IMR-90 (cell line): ENCODE measurements at regions not wholly inside any gene's neighbourhood (a gene's known extent, or its start where the extent isn't known, plus 50 kb on each side); places are given as distances from the start of the nearest gene placed in this dataset.

Source experiments
- ATAC-seq: fragments of 200-7000 bp; cut with Tn5 transposase; 2 replicates; pipeline ENCODE4 v1.9.1; 2020; ENCODE audit warnings: low read depth, mild to moderate bottlenecking, moderate library complexity
- BruUV-seq: library from RNA; stranded (reverse); fragments of 400-500 nt; replicated peaks from 2 replicates; lab custom pipeline; 2021; lab: Mats Ljungman, UMichigan
- CTCF ChIA-PET: fragments of 300-600 bp; formaldehyde crosslinking; extraction: SDS; loops from one replicate; lab custom pipeline; 2021; ENCODE audit warnings: antibody characterized with exemption; lab: Yijun Ruan, JAX
- POLR2A ChIA-PET: fragments of 300-600 bp; sonication (Branson Sonifier 250); formaldehyde crosslinking; loops from one replicate; lab custom pipeline; 2022; ENCODE audit warnings: antibody characterized with exemption; ENCODE audit not compliant: unreplicated experiment; lab: Charles Lee
- DNase-seq: peaks from one replicate; pipeline ENCODE4 v3.0.0; 2013
- H2AFZ ChIP-seq: replicated peaks from 2 replicates; pipeline ENCODE3; 2013; ENCODE audit warnings: low read length, mild to moderate bottlenecking; ENCODE audit not compliant: poor library complexity
- H2AK5ac ChIP-seq: 2 replicates; pipeline ENCODE4 v1.6.1; 2013; ENCODE audit warnings: low read depth, low read length, inconsistent platforms
- H2AK9ac ChIP-seq: replicated peaks from 2 replicates; pipeline ENCODE3; 2013; ENCODE audit warnings: mild to moderate bottlenecking, low read depth, low read length, moderate library complexity; ENCODE audit not compliant: poor library complexity
- H2BK120ac ChIP-seq: 2 replicates; pipeline ENCODE4 v1.6.1; 2013; ENCODE audit warnings: low read depth, low read length, inconsistent platforms
- H2BK15ac ChIP-seq: 3 replicates; pipeline ENCODE4 v1.6.1; 2013; ENCODE audit warnings: low read depth, low read length, inconsistent platforms
- H2BK20ac ChIP-seq: 2 replicates; pipeline ENCODE4 v1.6.1; 2013; ENCODE audit warnings: low read depth, mild to moderate bottlenecking, inconsistent platforms, low read length, moderate library complexity
- H2BK5ac ChIP-seq: 2 replicates; pipeline ENCODE4 v1.6.1; 2013; ENCODE audit warnings: mild to moderate bottlenecking, low read depth, low read length, inconsistent platforms; ENCODE audit not compliant: poor library complexity, severe bottlenecking
- H3K14ac ChIP-seq: replicated peaks from 2 replicates; pipeline ENCODE4 v1.6.1; 2013; ENCODE audit warnings: low read depth, low read length, inconsistent platforms
- H3K18ac ChIP-seq: 2 replicates; pipeline ENCODE4 v1.6.1; 2013; ENCODE audit warnings: low read depth, low read length, control low read depth
- H3K23ac ChIP-seq: 2 replicates; pipeline ENCODE4 v1.6.1; 2013; ENCODE audit warnings: low read depth, low read length, inconsistent platforms
- H3K27ac ChIP-seq: 2 replicates; pipeline ENCODE4 v1.5.1; 2013; ENCODE audit warnings: mild to moderate bottlenecking, control low read depth, low read length; ENCODE audit not compliant: insufficient read depth
- H3K27me3 ChIP-seq: 2 replicates; pipeline ENCODE4 v1.6.1; 2013; ENCODE audit warnings: low read length; ENCODE audit not compliant: control insufficient read depth, insufficient read depth
- H3K36me3 ChIP-seq: 2 replicates; pipeline ENCODE4 v1.6.1; 2013; ENCODE audit warnings: low read length, mixed read lengths; ENCODE audit not compliant: control insufficient read depth, insufficient read depth
- H3K4ac ChIP-seq: 2 replicates; pipeline ENCODE4 v1.6.1; 2013; ENCODE audit warnings: low read depth, low read length, inconsistent platforms
- H3K4me1 ChIP-seq: 2 replicates; pipeline ENCODE4 v1.6.1; 2013; ENCODE audit warnings: low read length, mixed read lengths; ENCODE audit not compliant: control insufficient read depth, insufficient read depth
- H3K4me2 ChIP-seq: 2 replicates; pipeline ENCODE4 v1.6.1; 2013; ENCODE audit warnings: low read depth, mild to moderate bottlenecking, control low read depth, low read length, moderate library complexity
- H3K4me3 ChIP-seq: 2 replicates; pipeline ENCODE4 v1.5.1; 2013; ENCODE audit warnings: low read depth, mild to moderate bottlenecking, control low read depth, low read length, moderate library complexity; ENCODE audit not compliant: insufficient read depth
- H3K56ac ChIP-seq: 2 replicates; pipeline ENCODE4 v1.6.1; 2013; ENCODE audit warnings: low read length, inconsistent platforms; ENCODE audit not compliant: insufficient read depth; ENCODE audit errors: extremely low read depth
- H3K79me1 ChIP-seq, 2 experiments: 2 replicates each; pipeline ENCODE4 v1.6.1; 2013; ENCODE audit warnings: low read length in 2 of 2, inconsistent platforms in 1 of 2, low read depth in 1 of 2
- H3K9ac ChIP-seq: 2 replicates; pipeline ENCODE4 v1.6.1; 2013; ENCODE audit warnings: low read depth, low read length, control low read depth
- H3K9me1 ChIP-seq: 2 replicates; pipeline ENCODE4 v1.6.1; 2013; ENCODE audit warnings: low read length, inconsistent platforms; ENCODE audit not compliant: insufficient read depth
- H3K9me3 ChIP-seq: 2 replicates; pipeline ENCODE4 v1.6.1; 2013; ENCODE audit warnings: low read length; ENCODE audit not compliant: control insufficient read depth, insufficient read depth
- H4K20me1 ChIP-seq: 2 replicates; pipeline ENCODE4 v1.6.1; 2013; ENCODE audit warnings: low read length, inconsistent platforms; ENCODE audit not compliant: insufficient read depth
- H4K5ac ChIP-seq: 2 replicates; pipeline ENCODE4 v1.6.1; 2013; ENCODE audit warnings: mild to moderate bottlenecking, low read depth, low read length, control low read depth
- H4K8ac ChIP-seq, 2 experiments: 2 replicates each; pipeline ENCODE4 v1.6.1; 2013; ENCODE audit warnings: low read depth in 2 of 2, low read length in 2 of 2, control low read depth in 1 of 2, inconsistent platforms in 1 of 2
- H4K91ac ChIP-seq: 2 replicates; pipeline ENCODE4 v1.6.1; 2013; ENCODE audit warnings: low read depth, low read length, inconsistent platforms; ENCODE audit not compliant: insufficient read depth
- BHLHE40 ChIP-seq: fragments of 150-350 bp; IDR thresholded peaks from 2 replicates; pipeline ENCODE4 v1.6.1; 2016; ENCODE audit warnings: mild to moderate bottlenecking, low read depth, low read length
- CEBPB ChIP-seq: IDR thresholded peaks from 2 replicates; pipeline ENCODE4 v1.6.1; 2012; ENCODE audit warnings: low read depth, low read length, improper control_type of control experiment
- CHD1 ChIP-seq: IDR thresholded peaks from 2 replicates; pipeline ENCODE4 v1.6.1; 2012; ENCODE audit warnings: low read depth, low read length, improper control_type of control experiment
- FOS ChIP-seq: fragments of 150-350 bp; IDR thresholded peaks from 2 replicates; pipeline ENCODE4 v1.6.1; 2016; ENCODE audit warnings: low read depth, low read length
- MAFK ChIP-seq: IDR thresholded peaks from 2 replicates; pipeline ENCODE4 v1.6.1; 2012; ENCODE audit warnings: low read depth, low read length, improper control_type of control experiment
- MAZ ChIP-seq: IDR thresholded peaks from 2 replicates; pipeline ENCODE4 v1.6.1; 2012; ENCODE audit warnings: low read depth, mild to moderate bottlenecking, low read length, improper control_type of control experiment, moderate library complexity, borderline replicate concordance
- MXI1 ChIP-seq: IDR thresholded peaks from 2 replicates; pipeline ENCODE4 v1.6.1; 2012; ENCODE audit warnings: low read depth, mild to moderate bottlenecking, low read length, moderate library complexity, borderline replicate concordance
- NFE2L2 ChIP-seq: fragments of 150-350 bp; IDR thresholded peaks from 2 replicates; pipeline ENCODE4 v1.6.1; 2016; ENCODE audit warnings: low read depth, mild to moderate bottlenecking, low read length
- POLR2A ChIP-seq: IDR thresholded peaks from 2 replicates; pipeline ENCODE4 v1.6.1; 2012; ENCODE audit warnings: mild to moderate bottlenecking, low read depth, low read length
- RCOR1 ChIP-seq: IDR thresholded peaks from 2 replicates; pipeline ENCODE4 v1.6.1; 2012; ENCODE audit warnings: mild to moderate bottlenecking, low read length, improper control_type of control experiment; ENCODE audit not compliant: insufficient replicate concordance
- RFX5 ChIP-seq: IDR thresholded peaks from 2 replicates; pipeline ENCODE4 v1.8.0; 2012; ENCODE audit warnings: low read depth, mild to moderate bottlenecking, low read length, moderate library complexity
- SMC3 ChIP-seq: fragments of 150-350 bp; IDR thresholded peaks from 2 replicates; pipeline ENCODE4 v1.6.1; 2016; ENCODE audit warnings: low read depth, mild to moderate bottlenecking, antibody characterized with exemption, low read length, moderate library complexity
- WGBS, 2 experiments: methylation state at CpG; one replicate each; pipeline versions ENCODE4 v1.1.5 to v1.1.7; 2013; ENCODE audit warnings: missing lambda C conversion rate in 2 of 2; ENCODE audit not compliant: insufficient read length in 1 of 2; ENCODE audit errors: extremely low coverage in 2 of 2; 5-methylcytosine and 5-hydroxymethylcytosine counted together
- dilution Hi-C: fragments of 300-500 bp; cut with HindIII; formaldehyde crosslinking; loops from one replicate; pipeline ENCODE4 v1.14.3; 2018; ENCODE audit warnings: low sequenced_read_pairs; ENCODE audit not compliant: unreplicated experiment
- in situ Hi-C: fragments of 300-500 bp; cut with MboI; formaldehyde crosslinking; loops from 3 replicates; pipeline ENCODE4 v1.14.3; 2019; ENCODE audit warnings: low sequenced_read_pairs, inconsistent platforms, mixed read lengths
- intact Hi-C: fragments of 100-400 bp; cut with micrococcal nuclease; formaldehyde crosslinking; loops from 2 replicates; pipeline ENCODE4 v1.10.0; 2022
- TF ChIP-seq, protein P1 (sequence below): fragments of 150-350 bp; IDR thresholded peaks from 2 replicates; pipeline ENCODE4 v1.6.1; 2017; ENCODE audit warnings: mild to moderate bottlenecking, antibody characterized with exemption, low read length, low read depth
- TF ChIP-seq, protein P2 (sequence below): fragments of 150-350 bp; IDR thresholded peaks from 2 replicates; pipeline ENCODE4 v1.6.1; 2016; ENCODE audit warnings: low read depth, mild to moderate bottlenecking, low read length, moderate library complexity, borderline replicate concordance
- TF ChIP-seq, protein P3 (sequence below): conservative IDR thresholded peaks from 2 replicates; pipeline ENCODE4 v1.5.1; 2012; ENCODE audit warnings: mild to moderate bottlenecking, low read depth, low read length, improper control_type of control experiment

DNA sequence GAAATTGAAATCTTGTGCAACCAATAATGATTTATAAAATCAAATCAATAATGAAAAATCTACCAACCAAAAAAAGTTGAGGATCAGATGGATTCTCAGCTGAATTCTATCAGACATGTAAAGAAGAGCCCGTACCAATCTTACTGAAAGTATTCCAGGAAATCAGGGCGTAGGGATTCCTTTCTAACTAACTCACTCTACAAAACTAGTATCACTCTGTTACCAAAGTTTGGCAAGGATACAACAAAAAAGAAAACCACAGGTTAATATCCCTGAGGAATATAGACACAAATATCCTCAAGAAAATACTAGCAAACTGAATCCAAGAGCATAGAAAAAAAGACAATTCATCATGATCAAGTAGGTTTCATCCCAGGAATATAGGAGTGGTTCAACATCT, 52.8 kb upstream of the ADGRL4 start:
- Histone ChIP-seq H3K27ac (no peak overlapping the region), H3K36me3 (no peaks in the 10 kb centered on the region), H3K56ac (no peak overlapping the region), H3K9me3 (no peaks in the 10 kb centered on the region; the same call in 1 of the 2 replicates), H3K4me3 (no peak overlapping the region), H2BK5ac (no peak overlapping the region), H2AK5ac (no peak overlapping the region), H4K5ac (no peak overlapping the region), H2BK20ac (no peak overlapping the region), H3K4ac (no peak overlapping the region), H3K27me3 (no peaks in the 10 kb centered on the region), H4K91ac (no peak overlapping the region), H3K14ac (no peak overlapping the region), H3K18ac (no peak overlapping the region), H3K23ac (no peak overlapping the region), H3K79me1 (no peaks in the 10 kb centered on the region), H4K20me1 (no peaks in the 10 kb centered on the region), H3K4me2 (no peak overlapping the region), H2BK15ac (no peak overlapping the region), H2AK9ac (no peak overlapping the region), H3K9ac (no peak overlapping the region), H3K9me1 (no peaks in the 10 kb centered on the region), H3K4me1 (no peaks in the 10 kb centered on the region), H4K8ac (no peak overlapping the region), H2BK120ac (no peak overlapping the region), H2AFZ (no peak overlapping the region)
- peak; percentile 14 for DNase-seq
- BruUV-seq: no TSS peak
- in situ Hi-C loops: no loop called here
- CTCF ChIA-PET: interaction anchor here (0.6 kb wide), 1 partner anchor 369 kb away, joined by 3 read pairs; no protein-coding TSS in a partner anchor
- POLR2A ChIA-PET: no interaction called here
- no peak for ATAC-seq
- TF ChIP-seq RCOR1 (no peak), FOS (no peak), MAZ (no peak), NFE2L2 (no peak), MXI1 (no peak), MAFK (no peak), CHD1 (no peak), RFX5 (no peak), POLR2A (no peak), BHLHE40 (no peak), SMC3 (no peak), CEBPB (no peak)
- TF ChIP-seq, protein P1, sequence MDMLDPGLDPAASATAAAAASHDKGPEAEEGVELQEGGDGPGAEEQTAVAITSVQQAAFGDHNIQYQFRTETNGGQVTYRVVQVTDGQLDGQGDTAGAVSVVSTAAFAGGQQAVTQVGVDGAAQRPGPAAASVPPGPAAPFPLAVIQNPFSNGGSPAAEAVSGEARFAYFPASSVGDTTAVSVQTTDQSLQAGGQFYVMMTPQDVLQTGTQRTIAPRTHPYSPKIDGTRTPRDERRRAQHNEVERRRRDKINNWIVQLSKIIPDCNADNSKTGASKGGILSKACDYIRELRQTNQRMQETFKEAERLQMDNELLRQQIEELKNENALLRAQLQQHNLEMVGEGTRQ: no peak
- TF ChIP-seq, protein P2, sequence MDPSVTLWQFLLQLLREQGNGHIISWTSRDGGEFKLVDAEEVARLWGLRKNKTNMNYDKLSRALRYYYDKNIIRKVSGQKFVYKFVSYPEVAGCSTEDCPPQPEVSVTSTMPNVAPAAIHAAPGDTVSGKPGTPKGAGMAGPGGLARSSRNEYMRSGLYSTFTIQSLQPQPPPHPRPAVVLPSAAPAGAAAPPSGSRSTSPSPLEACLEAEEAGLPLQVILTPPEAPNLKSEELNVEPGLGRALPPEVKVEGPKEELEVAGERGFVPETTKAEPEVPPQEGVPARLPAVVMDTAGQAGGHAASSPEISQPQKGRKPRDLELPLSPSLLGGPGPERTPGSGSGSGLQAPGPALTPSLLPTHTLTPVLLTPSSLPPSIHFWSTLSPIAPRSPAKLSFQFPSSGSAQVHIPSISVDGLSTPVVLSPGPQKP: no peak
- TF ChIP-seq, protein P3, sequence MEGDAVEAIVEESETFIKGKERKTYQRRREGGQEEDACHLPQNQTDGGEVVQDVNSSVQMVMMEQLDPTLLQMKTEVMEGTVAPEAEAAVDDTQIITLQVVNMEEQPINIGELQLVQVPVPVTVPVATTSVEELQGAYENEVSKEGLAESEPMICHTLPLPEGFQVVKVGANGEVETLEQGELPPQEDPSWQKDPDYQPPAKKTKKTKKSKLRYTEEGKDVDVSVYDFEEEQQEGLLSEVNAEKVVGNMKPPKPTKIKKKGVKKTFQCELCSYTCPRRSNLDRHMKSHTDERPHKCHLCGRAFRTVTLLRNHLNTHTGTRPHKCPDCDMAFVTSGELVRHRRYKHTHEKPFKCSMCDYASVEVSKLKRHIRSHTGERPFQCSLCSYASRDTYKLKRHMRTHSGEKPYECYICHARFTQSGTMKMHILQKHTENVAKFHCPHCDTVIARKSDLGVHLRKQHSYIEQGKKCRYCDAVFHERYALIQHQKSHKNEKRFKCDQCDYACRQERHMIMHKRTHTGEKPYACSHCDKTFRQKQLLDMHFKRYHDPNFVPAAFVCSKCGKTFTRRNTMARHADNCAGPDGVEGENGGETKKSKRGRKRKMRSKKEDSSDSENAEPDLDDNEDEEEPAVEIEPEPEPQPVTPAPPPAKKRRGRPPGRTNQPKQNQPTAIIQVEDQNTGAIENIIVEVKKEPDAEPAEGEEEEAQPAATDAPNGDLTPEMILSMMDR: no peak
- WGBS, 2 experiments: no CpG with 5 or more reads among the region's 2 CpGs
- intact Hi-C loops: no loop called here
- dilution Hi-C loops: no loop called here
